ENCODE measurements at regions not wholly inside any gene's neighbourhood (a gene's known extent, or its start where the extent isn't known, plus 50 kb on each side); places are given as distances from the start of the nearest gene placed in this dataset.

DNA sequence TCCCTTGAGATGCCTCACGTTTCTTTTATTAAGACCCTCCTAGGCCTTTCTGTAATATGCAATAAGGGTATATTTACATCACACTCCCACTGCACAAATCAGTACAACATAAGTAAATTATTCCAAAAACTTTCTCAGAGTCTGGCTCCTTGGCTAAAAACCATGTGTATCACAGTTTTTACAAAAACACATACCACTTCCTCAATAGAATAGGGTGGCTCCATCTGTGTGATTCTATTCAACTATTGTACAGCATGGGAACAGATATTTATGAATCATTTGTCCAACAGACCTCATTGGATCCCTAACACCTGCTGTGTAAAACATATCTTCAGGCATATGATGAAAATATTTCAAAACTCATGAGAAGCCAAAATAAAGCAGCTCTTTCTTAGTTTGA, 502.7 kb downstream of the EFNA5 start:
- no peak for DNase-seq (ENCODE audit: low spot score)
- TF ChIP-seq, protein P1, sequence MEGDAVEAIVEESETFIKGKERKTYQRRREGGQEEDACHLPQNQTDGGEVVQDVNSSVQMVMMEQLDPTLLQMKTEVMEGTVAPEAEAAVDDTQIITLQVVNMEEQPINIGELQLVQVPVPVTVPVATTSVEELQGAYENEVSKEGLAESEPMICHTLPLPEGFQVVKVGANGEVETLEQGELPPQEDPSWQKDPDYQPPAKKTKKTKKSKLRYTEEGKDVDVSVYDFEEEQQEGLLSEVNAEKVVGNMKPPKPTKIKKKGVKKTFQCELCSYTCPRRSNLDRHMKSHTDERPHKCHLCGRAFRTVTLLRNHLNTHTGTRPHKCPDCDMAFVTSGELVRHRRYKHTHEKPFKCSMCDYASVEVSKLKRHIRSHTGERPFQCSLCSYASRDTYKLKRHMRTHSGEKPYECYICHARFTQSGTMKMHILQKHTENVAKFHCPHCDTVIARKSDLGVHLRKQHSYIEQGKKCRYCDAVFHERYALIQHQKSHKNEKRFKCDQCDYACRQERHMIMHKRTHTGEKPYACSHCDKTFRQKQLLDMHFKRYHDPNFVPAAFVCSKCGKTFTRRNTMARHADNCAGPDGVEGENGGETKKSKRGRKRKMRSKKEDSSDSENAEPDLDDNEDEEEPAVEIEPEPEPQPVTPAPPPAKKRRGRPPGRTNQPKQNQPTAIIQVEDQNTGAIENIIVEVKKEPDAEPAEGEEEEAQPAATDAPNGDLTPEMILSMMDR (IDR thresholded peaks at IDR 0.05; ENCODE audit: extremely low read depth, insufficient read depth, missing control alignments), result no peak
- in situ Hi-C loops (cut with MboI; ENCODE audit: low pct_unique_long_range_greater_than_20kb, low sequenced_read_pairs, unreplicated experiment), result no loop called here

DNA sequence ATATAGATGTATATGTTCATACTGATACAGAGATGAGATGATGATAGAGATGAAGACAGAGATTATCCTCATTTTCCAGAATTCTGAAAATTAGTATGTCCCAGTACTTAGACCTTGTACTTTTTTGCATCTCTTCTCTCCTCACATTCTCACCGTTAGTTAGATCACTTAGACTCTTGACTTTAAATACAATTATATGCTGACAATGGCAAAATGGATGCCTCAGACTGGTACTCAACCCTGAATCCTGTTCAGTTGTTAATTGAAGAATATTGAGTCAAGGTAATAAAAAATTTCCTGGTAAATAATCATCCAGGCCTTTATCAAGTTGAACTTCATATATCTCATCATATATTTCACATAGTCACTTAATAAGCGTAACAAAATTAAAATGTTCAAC, 505.4 kb downstream of the EFNA5 start:
- TF ChIP-seq, protein P1 (IDR thresholded peaks at IDR 0.05; ENCODE audit: extremely low read depth, insufficient read depth, missing control alignments), result no peak
- DNase-seq (ENCODE audit: low spot score), result no peak
- in situ Hi-C loops (cut with MboI; ENCODE audit: low pct_unique_long_range_greater_than_20kb, low sequenced_read_pairs, unreplicated experiment), result no loop called here

DNA sequence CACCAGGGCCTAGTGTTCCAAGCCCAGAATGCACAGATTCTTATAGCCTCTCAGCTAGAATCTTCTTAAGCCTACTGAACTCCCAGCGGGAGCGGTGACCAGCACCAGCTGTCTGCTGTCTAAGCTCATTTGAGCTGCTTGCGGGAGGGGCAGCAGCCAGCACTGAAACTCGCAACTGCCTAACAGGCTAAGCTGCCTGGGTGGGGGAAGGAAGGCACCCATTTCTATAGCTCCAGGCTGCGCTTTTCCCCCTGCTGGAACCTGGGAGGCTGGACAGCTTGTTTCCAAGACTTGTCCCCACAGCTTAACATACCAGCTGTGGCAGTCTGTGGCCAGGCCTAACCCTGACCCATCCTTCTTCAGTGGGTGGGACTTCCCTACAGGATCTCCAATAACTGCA, 512.9 kb downstream of the EFNA5 start:
- TF ChIP-seq, protein P1 (IDR thresholded peaks at IDR 0.05; ENCODE audit: extremely low read depth, insufficient read depth, missing control alignments), result no peak
- no peak for DNase-seq (ENCODE audit: low spot score)
- in situ Hi-C loops (cut with MboI; ENCODE audit: low pct_unique_long_range_greater_than_20kb, low sequenced_read_pairs, unreplicated experiment), result no loop called here

DNA sequence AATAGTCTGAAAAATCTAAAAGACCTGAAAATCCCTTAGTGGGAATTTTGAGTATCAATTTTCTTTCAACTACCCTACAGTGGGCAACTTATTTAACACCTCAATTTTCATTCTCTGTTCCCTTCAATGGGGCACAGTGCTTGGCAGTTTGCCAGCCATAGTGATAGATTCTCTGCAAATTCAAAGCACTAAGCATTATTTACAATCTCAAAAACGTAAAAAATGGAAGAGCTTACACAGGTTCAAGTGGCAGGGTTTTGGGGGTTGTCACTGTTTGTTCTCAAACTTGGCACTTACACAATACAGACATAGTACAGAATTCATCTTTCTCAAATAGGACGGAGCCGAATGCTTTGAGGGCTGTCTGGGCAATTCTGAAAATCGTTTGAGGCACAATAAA, 515.0 kb downstream of the EFNA5 start:
- TF ChIP-seq, protein P1 (IDR thresholded peaks at IDR 0.05; ENCODE audit: extremely low read depth, insufficient read depth, missing control alignments), result no peak
- in situ Hi-C loops (cut with MboI; ENCODE audit: low pct_unique_long_range_greater_than_20kb, low sequenced_read_pairs, unreplicated experiment), result no loop called here
- no peak for DNase-seq (ENCODE audit: low spot score)

DNA sequence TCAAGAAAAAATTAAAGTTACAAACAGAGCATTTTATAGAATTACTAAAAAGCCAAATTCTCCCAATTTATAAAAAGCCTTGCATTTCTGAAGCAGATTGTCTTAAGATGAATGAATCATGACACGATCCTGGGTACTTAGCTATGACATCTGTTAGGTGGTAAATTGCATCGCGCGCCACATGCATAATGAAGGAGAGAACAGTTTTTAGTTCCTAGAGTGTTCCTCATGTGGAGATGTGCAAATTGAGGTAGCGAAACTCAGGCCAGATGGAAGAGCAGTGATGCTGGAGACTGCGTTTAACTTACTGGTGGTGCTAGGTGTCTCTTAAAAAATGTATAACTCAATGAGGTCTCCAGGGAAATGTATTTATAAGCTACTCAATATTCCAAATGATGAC, 516.1 kb downstream of the EFNA5 start:
- TF ChIP-seq, protein P1 (IDR thresholded peaks at IDR 0.05; ENCODE audit: extremely low read depth, insufficient read depth, missing control alignments), result no peak
- in situ Hi-C loops (cut with MboI; ENCODE audit: low pct_unique_long_range_greater_than_20kb, low sequenced_read_pairs, unreplicated experiment), result no loop called here
- DNase-seq (ENCODE audit: low spot score), result no peak

DNA sequence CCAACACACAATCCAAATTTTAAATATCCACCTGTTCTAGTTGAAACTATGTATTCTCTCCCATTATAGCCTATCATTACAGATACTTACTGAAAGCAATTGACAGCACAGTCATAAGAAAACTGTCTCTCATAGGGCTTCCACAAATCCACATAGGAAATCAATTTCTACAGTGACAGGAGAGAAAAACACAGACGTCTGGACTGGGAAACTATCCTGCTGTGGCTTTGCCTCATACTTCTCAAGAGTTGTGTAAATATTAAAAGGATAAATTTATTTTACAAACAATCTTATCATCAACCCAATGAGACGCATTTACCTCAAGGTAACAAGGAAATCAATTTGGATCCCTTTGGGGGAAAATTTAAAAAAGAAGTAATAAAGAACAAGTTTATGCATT, 517.5 kb downstream of the EFNA5 start:
- in situ Hi-C loops (cut with MboI; ENCODE audit: low pct_unique_long_range_greater_than_20kb, low sequenced_read_pairs, unreplicated experiment), result no loop called here
- TF ChIP-seq, protein P1 (IDR thresholded peaks at IDR 0.05; ENCODE audit: extremely low read depth, insufficient read depth, missing control alignments), result no peak
- DNase-seq (ENCODE audit: low spot score), result no peak
